Activated CD8-positive, alpha-beta memory T cell treated with anti-CD3 and anti-CD28 coated beads, Interleukin-2, amount 10 ng/mL, durations not matched to agents 7 days and 5 days (primary cell): ENCODE measurements at regions not wholly inside any gene's neighbourhood (a gene's known extent, or its start where the extent isn't known, plus 50 kb on each side); places are given as distances from the start of the nearest gene placed in this dataset.

Experiments
- ATAC-seq: fragments of 150-1000 bp; cut with Tn5 transposase; one replicate; pipeline ENCODE4 v1.10.0; 2021; ENCODE audit warnings: moderate library complexity
- CTCF ChIA-PET: fragments of 350-600 bp; sonication (Branson Sonifier 250); formaldehyde crosslinking; loops from one replicate; lab custom pipeline; 2021; ENCODE audit warnings: antibody characterized with exemption; lab: Charles Lee
- DNase-seq: peaks from one replicate; pipeline ENCODE4 v3.0.0-alpha.2; 2020
- H3K27ac Mint-ChIP-seq: one replicate; pipeline ENCODE4 v1.8.0; 2021; ENCODE audit warnings: mild to moderate bottlenecking, mixed read lengths
- H3K27me3 Mint-ChIP-seq: one replicate; pipeline ENCODE4 v1.8.0; 2021; ENCODE audit warnings: mixed read lengths
- H3K36me3 Mint-ChIP-seq: one replicate; pipeline ENCODE4 v1.8.0; 2021; ENCODE audit warnings: mild to moderate bottlenecking, mixed read lengths
- H3K4me1 Mint-ChIP-seq: one replicate; pipeline ENCODE4 v1.8.0; 2021; ENCODE audit warnings: mixed read lengths
- H3K4me3 Mint-ChIP-seq: one replicate; pipeline ENCODE4 v1.8.0; 2021; ENCODE audit warnings: mild to moderate bottlenecking, moderate library complexity, mixed read lengths
- H3K9me3 Mint-ChIP-seq: one replicate; pipeline ENCODE4 v1.8.0; 2022; ENCODE audit warnings: low read depth, mixed read lengths

GRCh38 chr15:98433346-98433745 is 215.0 kb upstream of the IGF1R start:
- Mint-ChIP-seq H3K4me3 (no peak overlapping the region), H3K36me3 (no peaks in the 10 kb centered on the region), H3K27ac (no peak overlapping the region), H3K4me1 (peaks cover 5% of the 10 kb centered on the region), H3K27me3 (peaks cover 11% of the 10 kb centered on the region), H3K9me3 (no peaks in the 10 kb centered on the region)
- no peak for ATAC-seq
- DNase-seq: no peak
- CTCF ChIA-PET: no interaction called here

GRCh38 chr15:98433856-98434255 is 214.5 kb upstream of the IGF1R start:
- Mint-ChIP-seq H3K27me3 (peaks cover 9% of the 10 kb centered on the region), H3K27ac (no peak overlapping the region), H3K36me3 (no peaks in the 10 kb centered on the region), H3K4me1 (peaks cover 3% of the 10 kb centered on the region), H3K4me3 (no peak overlapping the region), H3K9me3 (no peaks in the 10 kb centered on the region)
- CTCF ChIA-PET: no interaction called here
- DNase-seq (no peak), ATAC-seq (no peak)

- CTCF ChIA-PET: no interaction called here
Measured at GRCh38 chr15:98437752-98438151, 210.6 kb upstream of the IGF1R start.

GRCh38 chr15:98438326-98438725 is 210.0 kb upstream of the IGF1R start:
- Mint-ChIP-seq H3K36me3 (no peaks in the 10 kb centered on the region), H3K4me1 (peaks cover 5% of the 10 kb centered on the region), H3K27me3 (no peaks in the 10 kb centered on the region), H3K9me3 (no peaks in the 10 kb centered on the region), H3K27ac (no peak overlapping the region), H3K4me3 (no peak overlapping the region)
- ATAC-seq (no peak), DNase-seq (no peak)
- CTCF ChIA-PET: no interaction called here

More at GRCh38 chr15:98437752-98438151, 210.6 kb upstream of the IGF1R start:
- ATAC-seq (no peak), DNase-seq (no peak)
- Mint-ChIP-seq H3K27me3 (no peaks in the 10 kb centered on the region), H3K36me3 (no peaks in the 10 kb centered on the region), H3K27ac (no peak overlapping the region), H3K4me1 (peaks cover 3% of the 10 kb centered on the region), H3K9me3 (no peaks in the 10 kb centered on the region), H3K4me3 (no peak overlapping the region)

- Mint-ChIP-seq H3K9me3 (no peaks in the 10 kb centered on the region), H3K27me3 (no peaks in the 10 kb centered on the region), H3K36me3 (no peaks in the 10 kb centered on the region), H3K4me3 (no peak overlapping the region), H3K27ac (no peak overlapping the region), H3K4me1 (peaks cover 5% of the 10 kb centered on the region)
- CTCF ChIA-PET: no interaction called here
- DNase-seq (no peak), ATAC-seq (no peak)
Measured at GRCh38 chr15:98438907-98439306, 209.4 kb upstream of the IGF1R start.

- H3K27me3 Mint-ChIP-seq: no peaks in the 10 kb centered on the region
- DNase-seq (no peak), ATAC-seq (no peak)
- H3K27ac Mint-ChIP-seq: no peak overlapping the region
- no peaks in the 10 kb centered on the region for H3K9me3 Mint-ChIP-seq
- no peak overlapping the region for H3K4me3 Mint-ChIP-seq
- CTCF ChIA-PET: interaction anchor here (1.1 kb wide), 1 partner anchor 220 kb away, joined by 3 read pairs; no protein-coding TSS in a partner anchor
- peaks cover 5% of the 10 kb centered on the region for H3K4me1 Mint-ChIP-seq
- H3K36me3 Mint-ChIP-seq: no peaks in the 10 kb centered on the region
Measured at GRCh38 chr15:98439523-98439942, 208.8 kb upstream of the IGF1R start.

- Mint-ChIP-seq H3K9me3 (no peaks in the 10 kb centered on the region), H3K4me3 (no peak overlapping the region), H3K27me3 (no peaks in the 10 kb centered on the region), H3K4me1 (peaks cover 5% of the 10 kb centered on the region), H3K36me3 (no peaks in the 10 kb centered on the region), H3K27ac (no peak overlapping the region)
- ATAC-seq: no peak
- CTCF ChIA-PET: interaction anchor here (0.7 to 2.4 kb wide), 2 partner anchors 207 to 434 kb away, joined by 3 to 6 read pairs; partner anchors contain the start of gene IGF1R
- no peak for DNase-seq
Measured at GRCh38 chr15:98440917-98441316, 207.4 kb upstream of the IGF1R start.

- H3K4me1 Mint-ChIP-seq: peaks cover 5% of the 10 kb centered on the region
- ATAC-seq (no peak), DNase-seq (no peak)
- H3K36me3 Mint-ChIP-seq: no peaks in the 10 kb centered on the region
- CTCF ChIA-PET: interaction anchor here (0.7 to 2.4 kb wide), 3 partner anchors 206 to 433 kb away, joined by 3 to 6 read pairs (median 6); partner anchors contain the start of gene IGF1R
- no peak overlapping the region for H3K4me3 Mint-ChIP-seq
- H3K27ac Mint-ChIP-seq: no peak overlapping the region
- no peaks in the 10 kb centered on the region for H3K9me3 Mint-ChIP-seq
- H3K27me3 Mint-ChIP-seq: no peaks in the 10 kb centered on the region
Measured at GRCh38 chr15:98441599-98441998, 206.7 kb upstream of the IGF1R start.

GRCh38 chr15:98442379-98442833 is 205.9 kb upstream of the IGF1R start:
- ATAC-seq: peak; percentile 71
- CTCF ChIA-PET: interaction anchor here (1.2 to 2.4 kb wide), 4 partner anchors 15 to 408 kb away, joined by 3 to 6 read pairs (median 4); partner anchors contain the start of gene IGF1R
- H3K4me3 Mint-ChIP-seq: no peak overlapping the region
- H3K27me3 Mint-ChIP-seq: no peaks in the 10 kb centered on the region
- no peaks in the 10 kb centered on the region for H3K9me3 Mint-ChIP-seq
- H3K4me1 Mint-ChIP-seq: peaks cover 5% of the 10 kb centered on the region
- H3K27ac Mint-ChIP-seq: no peak overlapping the region
- peak; percentile 66 for DNase-seq
- no peaks in the 10 kb centered on the region for H3K36me3 Mint-ChIP-seq

GRCh38 chr15:98442901-98443300 is 205.4 kb upstream of the IGF1R start:
- Mint-ChIP-seq H3K9me3 (no peaks in the 10 kb centered on the region), H3K27me3 (no peaks in the 10 kb centered on the region), H3K36me3 (no peaks in the 10 kb centered on the region), H3K4me3 (no peak overlapping the region), H3K27ac (no peak overlapping the region), H3K4me1 (peaks cover 5% of the 10 kb centered on the region)
- DNase-seq: no peak
- no peak for ATAC-seq
- CTCF ChIA-PET: interaction anchor here (1.2 to 2.4 kb wide), 4 partner anchors 15 to 407 kb away, joined by 3 to 6 read pairs (median 4); partner anchors contain the start of gene IGF1R

- DNase-seq: no peak
- no peak overlapping the region for H3K4me3 Mint-ChIP-seq
- H3K36me3 Mint-ChIP-seq: no peaks in the 10 kb centered on the region
- peaks cover 5% of the 10 kb centered on the region for H3K4me1 Mint-ChIP-seq
- ATAC-seq: no peak
- CTCF ChIA-PET: interaction anchor here (1.3 to 2.4 kb wide), 2 partner anchors 14 to 204 kb away, joined by 3 to 6 read pairs; partner anchors contain the start of gene IGF1R
- H3K27me3 Mint-ChIP-seq: no peaks in the 10 kb centered on the region
- no peaks in the 10 kb centered on the region for H3K9me3 Mint-ChIP-seq
- no peak overlapping the region for H3K27ac Mint-ChIP-seq
Measured at GRCh38 chr15:98443526-98443925, 204.8 kb upstream of the IGF1R start.

GRCh38 chr15:98444138-98444537 is 204.2 kb upstream of the IGF1R start:
- ATAC-seq: no peak
- peaks cover 7% of the 10 kb centered on the region for H3K4me1 Mint-ChIP-seq
- H3K36me3 Mint-ChIP-seq: no peaks in the 10 kb centered on the region
- no peak for DNase-seq
- no peaks in the 10 kb centered on the region for H3K27me3 Mint-ChIP-seq
- no peak overlapping the region for H3K27ac Mint-ChIP-seq
- no peaks in the 10 kb centered on the region for H3K9me3 Mint-ChIP-seq
- CTCF ChIA-PET: no interaction called here
- H3K4me3 Mint-ChIP-seq: no peak overlapping the region

GRCh38 chr15:98445315-98445714 is 203.0 kb upstream of the IGF1R start:
- no peak overlapping the region for H3K27ac Mint-ChIP-seq
- H3K9me3 Mint-ChIP-seq: peaks cover under 1% of the 10 kb centered on the region
- DNase-seq (no peak), ATAC-seq (no peak)
- H3K36me3 Mint-ChIP-seq: no peaks in the 10 kb centered on the region
- H3K4me1 Mint-ChIP-seq: peaks cover 10% of the 10 kb centered on the region
- CTCF ChIA-PET: no interaction called here
- no peaks in the 10 kb centered on the region for H3K27me3 Mint-ChIP-seq
- H3K4me3 Mint-ChIP-seq: no peak overlapping the region

GRCh38 chr15:98446083-98446482 is 202.3 kb upstream of the IGF1R start:
- DNase-seq: no peak
- ATAC-seq: no peak

More at GRCh38 chr15:98446083-98446482, 202.3 kb upstream of the IGF1R start:
- H3K4me3 Mint-ChIP-seq: no peak overlapping the region
- H3K36me3 Mint-ChIP-seq: no peaks in the 10 kb centered on the region
- no peaks in the 10 kb centered on the region for H3K27me3 Mint-ChIP-seq
- H3K4me1 Mint-ChIP-seq: peaks cover 10% of the 10 kb centered on the region
- no peak overlapping the region for H3K27ac Mint-ChIP-seq
- CTCF ChIA-PET: no interaction called here
- peaks cover 2% of the 10 kb centered on the region for H3K9me3 Mint-ChIP-seq
